SIG-M5 treated with dmso at 0.1 percent for 504 hours (cell line): ENCODE measurements at regions not wholly inside any gene's neighbourhood (a gene's known extent, or its start where the extent isn't known, plus 50 kb on each side); places are given as distances from the start of the nearest gene placed in this dataset.
A peak's percentile ranks its signal among the peaks of the same experiment; 100 is the strongest.
"Not testable (repeated sequence)": the region's sequence is repeated elsewhere in the genome, so short reads cannot be mapped to it uniquely, and the experiment has no call there.

Experiments
- DNase-seq: peaks from one replicate; lab custom pipeline; 2025; ENCODE audit not compliant: unreplicated experiment; lab: John Stamatoyannopoulos, UW

GRCh38 chr6:3900744-3901336 is 51.7 kb downstream of the FAM50B start:
- DNase-seq: no peak

GRCh38 chr6:3902871-3903648 is 53.9 kb downstream of the FAM50B start:
- DNase-seq: no peak

- no peak for DNase-seq
Observed at GRCh38 chr6:3904518-3904917, 55.3 kb downstream of the FAM50B start.

- DNase-seq: no peak
Observed at GRCh38 chr6:3905945-3906845, 57.0 kb downstream of the FAM50B start.

- no peak for DNase-seq
Observed at GRCh38 chr6:3906846-3907151, 57.6 kb downstream of the FAM50B start.

GRCh38 chr6:3908223-3908622 is 59.0 kb downstream of the FAM50B start:
- no peak for DNase-seq

GRCh38 chr6:3908961-3909360 is 59.8 kb downstream of the FAM50B start:
- no peak for DNase-seq

- no peak for DNase-seq
Observed at GRCh38 chr6:3910106-3910663, 61.0 kb downstream of the FAM50B start.

GRCh38 chr6:3911130-3911529 is 62.0 kb downstream of the FAM50B start:
- no peak for DNase-seq

GRCh38 chr6:3911614-3912336 is 62.6 kb downstream of the FAM50B start:
- DNase-seq: no peak

- no peak for DNase-seq
Observed at GRCh38 chr6:3912361-3913076, 63.3 kb downstream of the FAM50B start.

- peak; percentile 21 for DNase-seq
Observed at GRCh38 chr6:3913077-3913957, 64.1 kb downstream of the FAM50B start.

GRCh38 chr6:3913958-3914337 is 64.8 kb downstream of the FAM50B start:
- no peak for DNase-seq

- no peak for DNase-seq
Observed at GRCh38 chr6:3915076-3915791, 66.1 kb downstream of the FAM50B start.

GRCh38 chr6:3916211-3916610 is 67.0 kb downstream of the FAM50B start:
- DNase-seq: no peak

GRCh38 chr6:3916749-3917148 is 67.6 kb downstream of the FAM50B start:
- not testable (repeated sequence) for DNase-seq

GRCh38 chr6:3918469-3918868 is 69.3 kb downstream of the FAM50B start:
- no peak for DNase-seq

- DNase-seq: no peak
Observed at GRCh38 chr6:3919130-3919628, 70.0 kb downstream of the FAM50B start.

GRCh38 chr6:3919849-3920248 is 70.7 kb downstream of the FAM50B start:
- DNase-seq: no peak
